GM11168 (cell line): ENCODE measurements at regions not wholly inside any gene's neighbourhood (a gene's known extent, or its start where the extent isn't known, plus 50 kb on each side); places are given as distances from the start of the nearest gene placed in this dataset.

Experiments used
- in situ Hi-C: fragments of 300-500 bp; cut with MboI; formaldehyde crosslinking; loops from one replicate; pipeline ENCODE4 v1.12.0; 2022; ENCODE audit warnings: low sequenced_read_pairs; ENCODE audit not compliant: unreplicated experiment

DNA sequence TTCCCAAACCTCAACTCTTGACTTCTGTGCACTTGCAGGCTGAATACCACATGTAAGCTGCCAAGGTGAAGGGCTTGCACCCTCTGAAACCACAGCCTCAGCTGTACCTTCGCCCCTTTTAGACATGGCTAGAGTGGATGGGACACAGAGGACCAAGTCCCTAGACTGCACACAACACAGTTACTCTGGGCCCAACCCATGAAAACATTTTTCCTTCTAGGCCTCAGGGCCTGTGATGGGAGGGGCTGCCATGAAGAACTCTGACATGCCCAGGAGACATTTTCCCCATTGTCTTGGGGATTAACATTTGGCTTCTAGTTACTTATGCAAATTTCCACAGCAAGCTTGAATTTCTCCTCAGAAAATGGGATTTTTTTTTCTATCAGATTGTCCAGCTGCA, 331.0 kb upstream of the RGMB start:
- in situ Hi-C loops, result no loop called here

DNA sequence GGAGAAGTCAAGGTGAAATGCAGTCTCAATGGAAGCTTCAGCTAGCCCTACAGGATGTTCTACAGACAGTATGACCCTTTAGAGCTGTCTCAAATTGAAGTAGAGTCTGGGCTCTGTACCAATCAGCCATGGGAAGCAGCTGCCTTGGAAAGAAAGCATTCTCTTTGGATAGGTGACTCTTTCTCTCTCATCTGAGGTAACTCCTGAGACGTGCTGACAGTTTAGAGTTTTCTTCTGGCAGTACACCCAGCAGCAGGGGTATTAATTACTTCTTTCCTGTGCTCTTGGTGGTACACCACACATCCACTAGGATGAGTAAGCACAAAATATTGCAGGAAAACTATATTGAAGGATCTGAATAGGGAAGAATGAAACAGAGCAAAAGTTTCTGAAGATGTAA, 329.6 kb upstream of the RGMB start:
- in situ Hi-C loops, result no loop called here

DNA sequence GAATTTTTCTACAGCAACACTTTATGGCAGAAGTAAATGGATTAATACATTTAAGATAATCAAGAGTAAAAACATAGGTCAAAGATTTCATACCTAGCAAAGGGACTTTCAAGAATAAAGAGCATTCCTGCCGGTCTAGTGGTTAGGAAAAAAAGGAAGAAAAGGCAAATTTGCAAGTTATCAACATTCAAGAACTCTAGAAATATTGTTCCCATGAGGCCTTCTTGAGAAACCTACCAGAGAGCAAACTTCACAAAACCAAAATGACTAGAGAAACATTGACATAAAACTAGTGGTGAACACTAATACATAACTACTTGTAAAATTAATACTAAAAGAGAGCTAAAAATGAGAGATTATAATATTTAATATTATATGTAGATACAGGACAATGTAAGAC, 320.2 kb upstream of the RGMB start:
- in situ Hi-C loops, result no loop called here

DNA sequence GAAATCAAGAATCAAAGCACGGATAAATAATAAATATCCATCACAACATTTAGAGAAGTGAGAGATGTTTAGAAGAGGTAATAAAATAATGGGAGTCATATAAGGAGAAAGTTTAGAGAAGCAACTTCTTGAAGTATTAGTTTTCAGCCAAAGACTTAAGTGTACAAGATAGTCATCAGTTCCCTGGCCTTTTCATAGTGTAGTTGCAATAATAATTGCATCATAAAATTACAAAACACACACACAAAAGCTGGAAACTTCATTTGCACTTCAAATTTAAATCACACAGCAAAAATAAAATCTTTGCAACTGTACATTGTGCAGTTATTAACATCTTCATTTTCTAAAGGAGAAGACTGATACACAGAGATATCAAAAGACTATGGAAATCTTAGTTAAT, 319.1 kb upstream of the RGMB start:
- in situ Hi-C loops, result no loop called here

DNA sequence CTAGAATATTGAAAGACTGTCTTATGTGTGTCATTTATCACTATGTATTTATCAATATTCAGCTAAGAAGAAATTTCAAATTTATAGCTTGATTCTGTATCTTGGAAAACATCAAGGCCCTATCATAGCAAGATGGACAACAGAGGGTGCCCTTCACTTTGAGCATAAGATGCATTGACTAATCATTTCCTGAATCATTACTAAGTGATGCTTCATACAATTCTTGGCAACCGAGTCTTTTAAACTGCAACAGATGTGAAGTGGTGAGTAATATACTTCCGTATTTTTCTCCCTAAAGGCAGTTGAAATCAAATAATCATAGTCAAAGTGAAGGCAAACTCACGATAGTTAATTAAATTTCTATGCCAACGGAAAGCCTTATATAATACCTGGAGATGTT, 318.6 kb upstream of the RGMB start:
- in situ Hi-C loops, result no loop called here

DNA sequence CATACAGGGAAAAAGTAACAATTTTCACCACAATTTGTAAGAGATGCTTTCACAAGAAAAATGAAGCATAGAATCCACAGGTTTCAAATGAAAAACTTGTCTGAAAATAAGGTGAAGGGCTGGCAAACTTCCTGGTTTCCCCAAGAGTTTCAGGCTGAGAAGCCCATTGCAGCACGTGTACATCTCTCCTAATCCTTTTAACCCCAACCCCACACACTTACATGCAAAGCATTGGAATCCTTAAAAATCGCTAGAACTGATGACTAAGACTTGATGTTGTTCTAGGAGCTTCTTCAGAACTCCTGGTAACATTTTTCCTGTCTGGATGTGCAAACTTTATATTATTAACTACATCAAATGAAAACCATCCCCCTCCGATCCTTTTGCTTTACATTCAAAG, 317.8 kb upstream of the RGMB start:
- in situ Hi-C loops, result no loop called here

DNA sequence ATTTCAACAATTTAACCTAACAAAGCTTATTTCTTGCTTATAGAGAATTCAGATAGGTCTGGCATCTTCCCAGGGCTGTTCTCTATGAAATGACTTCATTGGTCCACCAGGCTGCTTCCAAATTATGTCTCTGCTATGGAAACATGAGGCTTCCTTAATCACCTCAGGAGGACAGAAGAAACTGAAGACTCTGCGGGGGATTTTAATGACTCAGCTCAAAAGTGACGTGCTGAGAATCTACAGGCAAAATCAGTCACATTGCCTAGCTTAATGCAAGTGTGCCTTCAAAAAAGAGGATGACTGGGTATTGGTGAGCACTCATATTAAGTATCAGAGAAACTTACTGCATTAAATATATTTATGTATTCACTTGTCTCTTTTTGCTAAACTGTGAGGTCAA, 315.5 kb upstream of the RGMB start:
- in situ Hi-C loops, result no loop called here

DNA sequence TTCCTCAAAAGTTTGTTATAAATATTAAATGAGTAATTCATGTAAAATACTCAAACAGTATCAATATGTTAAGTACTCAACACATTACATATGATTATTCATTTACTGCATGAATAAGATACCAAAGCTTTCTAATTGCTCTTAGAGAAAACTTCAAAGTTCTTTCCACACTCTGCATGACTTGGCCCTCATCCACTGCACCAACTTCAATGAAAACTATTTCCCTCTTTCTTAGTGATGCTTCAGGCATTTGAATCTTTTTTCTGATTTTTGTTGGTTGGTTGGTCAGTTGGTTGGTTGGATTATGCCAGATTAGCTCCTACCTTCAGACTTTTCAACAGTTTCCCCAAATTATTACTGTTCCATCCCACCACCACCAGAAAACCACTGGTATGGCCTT, 314.7 kb upstream of the RGMB start:
- in situ Hi-C loops, result no loop called here

DNA sequence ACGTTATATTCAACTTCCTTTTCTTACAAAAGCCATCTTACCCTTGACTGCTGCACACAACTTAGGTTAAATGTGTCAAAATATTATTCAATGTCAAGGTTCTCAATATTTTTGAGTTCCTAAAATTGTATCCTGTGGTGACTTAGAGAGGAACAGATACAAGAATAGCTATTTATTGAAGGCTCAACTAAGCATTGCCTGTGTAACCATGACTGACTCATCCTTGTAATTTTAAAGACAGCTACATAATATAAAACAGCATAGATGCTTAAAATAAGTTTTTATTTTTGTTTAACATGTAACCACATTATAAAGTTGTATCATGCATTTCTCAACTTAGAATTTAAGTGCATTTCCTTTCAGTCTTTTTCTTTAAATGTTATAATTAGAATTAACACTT, 312.9 kb upstream of the RGMB start:
- in situ Hi-C loops, result no loop called here

DNA sequence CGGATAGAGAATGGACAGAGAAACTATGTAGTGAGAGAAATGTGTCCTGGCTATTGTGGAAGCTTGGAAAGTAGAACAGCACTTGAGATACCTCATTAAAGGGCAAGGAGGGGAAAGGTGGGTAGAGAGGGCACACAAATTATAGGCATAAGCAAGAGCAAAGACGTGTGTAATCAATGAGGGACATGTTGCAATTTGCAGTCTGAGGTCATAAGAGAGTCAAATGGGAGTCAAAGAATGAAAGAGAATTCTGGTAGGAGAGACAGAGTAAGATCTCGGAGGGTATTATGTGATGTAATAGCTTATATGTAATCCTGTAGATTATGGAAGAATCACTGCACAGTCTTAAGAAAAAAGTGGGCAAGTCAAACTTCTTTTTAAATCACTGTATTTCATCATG, 312.0 kb upstream of the RGMB start:
- in situ Hi-C loops, result no loop called here

DNA sequence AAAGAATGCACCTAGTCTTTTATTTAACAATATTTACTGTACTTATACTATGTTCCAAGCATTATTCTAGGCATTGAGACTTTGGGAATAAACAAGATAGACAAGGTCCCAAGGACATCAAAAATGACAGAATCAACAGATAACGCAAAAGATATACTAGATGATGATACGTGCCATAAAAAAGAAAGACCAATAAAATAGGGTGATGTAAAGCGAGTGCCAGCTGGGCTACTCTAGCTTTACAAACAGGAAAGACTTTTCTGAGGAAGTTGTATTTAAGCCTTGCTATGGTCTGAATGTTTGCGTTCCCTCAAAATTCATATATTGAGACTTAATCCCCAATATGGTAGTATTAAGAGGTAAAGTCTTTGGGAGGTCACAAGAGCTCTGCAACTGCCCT, 310.2 kb upstream of the RGMB start:
- in situ Hi-C loops, result no loop called here

DNA sequence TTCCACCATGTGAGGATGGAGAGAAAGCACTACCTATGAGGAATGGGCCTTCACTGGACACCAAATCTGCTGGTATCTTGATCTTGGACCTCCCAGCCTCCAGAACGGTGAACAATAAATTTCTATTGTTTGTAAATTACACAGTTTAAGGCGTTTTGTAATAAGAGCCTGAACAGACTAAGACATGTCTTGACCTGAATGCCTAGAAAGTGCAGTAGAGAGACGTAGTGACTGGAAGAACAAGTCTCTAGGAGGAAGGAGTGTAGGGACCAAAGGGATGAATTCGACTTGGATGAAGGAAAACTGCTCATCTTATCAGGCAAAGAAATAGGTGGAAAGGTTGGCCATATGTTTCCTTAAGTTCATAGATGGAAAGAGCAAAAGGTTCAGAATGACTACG, 309.8 kb upstream of the RGMB start:
- in situ Hi-C loops, result no loop called here

DNA sequence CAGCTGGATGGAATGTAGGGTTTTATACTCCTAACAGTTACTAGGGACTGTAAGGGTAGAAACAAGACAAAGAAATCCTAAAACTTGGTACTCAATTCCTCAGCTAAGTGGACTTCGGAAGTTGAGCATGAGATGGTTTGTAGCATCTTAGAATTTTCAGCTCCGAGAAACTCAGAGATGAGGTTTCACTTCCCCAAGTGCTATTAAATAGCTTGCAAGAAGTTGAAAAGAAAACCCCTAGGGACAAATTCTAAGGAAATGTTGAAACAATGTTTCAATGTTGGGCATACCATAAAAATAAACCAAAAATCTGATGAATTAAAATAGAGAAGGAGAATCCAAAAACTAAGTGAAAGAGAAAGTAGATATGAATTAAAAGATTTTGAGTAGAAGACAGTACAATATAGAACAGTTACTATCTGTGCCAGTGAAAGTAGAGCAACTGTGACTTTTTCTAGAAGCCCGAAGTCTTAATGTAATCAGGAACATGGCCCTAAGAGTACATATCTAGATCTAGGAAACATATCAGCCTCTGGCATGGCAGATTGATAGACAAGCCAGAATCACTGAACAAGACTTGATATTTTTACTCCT, 308.6 kb upstream of the RGMB start:
- in situ Hi-C loops, result no loop called here

DNA sequence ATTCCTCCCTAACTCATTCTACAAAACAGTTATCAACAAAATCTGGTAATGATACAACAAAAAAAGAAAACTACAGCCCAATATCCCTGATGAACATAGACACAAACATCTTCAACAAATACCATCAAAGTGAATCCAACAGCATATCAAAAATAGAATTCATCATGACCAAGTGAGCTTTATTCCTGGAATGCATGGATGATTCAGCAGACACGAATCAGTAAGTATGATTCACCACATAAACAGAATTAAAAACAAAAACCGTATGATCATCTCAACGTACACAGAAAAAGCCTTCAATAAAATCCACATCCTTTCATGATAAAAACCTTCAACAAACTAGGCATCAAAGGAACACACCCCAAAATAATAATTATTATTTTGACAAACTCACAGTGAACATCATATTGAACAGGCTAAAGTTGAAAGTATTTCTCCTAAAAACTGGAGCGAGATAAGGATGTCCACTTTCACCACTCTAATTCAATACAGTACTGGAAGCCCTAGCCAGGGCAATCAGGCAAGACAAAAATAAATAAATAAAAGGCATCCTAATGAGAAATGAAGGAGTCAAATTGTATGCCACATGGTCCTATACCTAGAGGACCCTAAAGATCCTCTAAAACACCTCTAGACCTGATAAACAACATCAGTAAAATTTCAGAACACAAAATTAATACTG, 305.1 kb upstream of the RGMB start:
- in situ Hi-C loops, result no loop called here

DNA sequence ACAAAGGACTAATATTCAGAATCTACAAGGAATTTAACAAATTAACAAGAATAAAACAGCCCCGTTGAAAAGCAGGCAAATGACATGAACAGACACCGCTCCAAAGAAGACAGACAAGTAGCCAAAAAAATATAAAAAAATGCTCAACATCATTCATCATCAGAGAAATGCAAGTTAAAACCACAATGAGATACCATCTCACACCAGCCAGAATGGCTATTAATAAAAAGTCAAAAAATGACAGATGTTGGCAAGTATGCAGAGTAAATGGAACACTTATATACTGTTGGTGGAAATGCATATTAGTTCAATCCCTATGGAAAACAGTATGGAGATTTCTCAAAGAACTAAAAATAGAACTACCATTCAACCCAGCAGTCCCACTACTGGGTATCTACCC, 302.7 kb upstream of the RGMB start:
- in situ Hi-C loops, result no loop called here

DNA sequence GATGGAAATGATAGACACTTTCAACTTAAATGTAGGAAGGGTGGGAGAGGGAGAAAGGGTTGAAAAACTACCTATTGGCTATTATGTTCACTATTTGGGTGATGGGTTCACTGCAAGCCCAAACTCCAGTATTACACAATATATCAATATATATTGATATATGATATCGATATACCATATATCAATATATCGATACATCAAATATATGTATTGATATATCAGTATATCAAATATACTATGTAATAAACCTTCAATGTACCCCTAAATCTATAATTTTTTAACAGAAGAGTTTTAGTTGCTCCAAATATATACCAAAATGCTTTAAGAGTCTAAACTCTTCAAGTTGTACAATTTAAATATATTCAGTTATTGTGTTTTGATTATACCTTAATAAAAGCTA, 302.0 kb upstream of the RGMB start:
- in situ Hi-C loops, result no loop called here

DNA sequence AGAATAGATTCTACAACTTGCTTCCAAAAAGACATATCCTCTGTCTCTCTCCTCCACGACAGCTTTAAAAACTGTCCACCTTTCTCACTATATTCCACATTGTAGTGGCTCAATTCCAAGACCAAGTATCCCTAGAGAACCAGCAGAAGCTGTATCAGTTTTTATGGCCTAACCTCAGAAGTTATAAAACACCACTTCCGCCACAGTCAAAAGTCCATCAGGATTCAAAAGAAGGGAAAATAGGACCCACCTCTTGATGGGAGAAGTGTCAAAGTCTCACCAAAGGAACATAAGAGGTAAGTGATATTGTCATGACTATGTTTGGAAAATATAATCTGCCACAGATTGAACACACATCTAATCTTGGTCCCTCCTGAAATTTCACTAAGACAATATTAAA, 299.2 kb upstream of the RGMB start:
- in situ Hi-C loops, result no loop called here

DNA sequence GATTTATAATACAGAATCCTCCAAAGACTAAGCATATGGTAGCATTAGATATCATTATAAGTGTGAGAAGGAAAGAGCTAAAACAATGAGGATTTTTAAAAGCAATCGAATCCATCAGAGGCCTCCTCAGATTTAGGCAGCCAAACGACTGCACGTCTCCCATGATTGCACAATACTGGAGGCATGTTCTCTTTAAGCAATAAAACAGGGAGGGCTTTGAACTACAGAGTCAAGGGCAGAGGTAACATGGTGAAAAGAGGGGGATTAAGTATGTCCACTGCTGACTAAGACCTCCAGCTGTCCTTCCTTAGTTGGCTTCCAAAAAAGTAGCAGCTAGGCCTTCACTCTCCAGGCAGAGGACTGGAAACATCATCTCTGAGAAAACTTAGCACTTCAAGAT, 298.7 kb upstream of the RGMB start:
- in situ Hi-C loops, result no loop called here

DNA sequence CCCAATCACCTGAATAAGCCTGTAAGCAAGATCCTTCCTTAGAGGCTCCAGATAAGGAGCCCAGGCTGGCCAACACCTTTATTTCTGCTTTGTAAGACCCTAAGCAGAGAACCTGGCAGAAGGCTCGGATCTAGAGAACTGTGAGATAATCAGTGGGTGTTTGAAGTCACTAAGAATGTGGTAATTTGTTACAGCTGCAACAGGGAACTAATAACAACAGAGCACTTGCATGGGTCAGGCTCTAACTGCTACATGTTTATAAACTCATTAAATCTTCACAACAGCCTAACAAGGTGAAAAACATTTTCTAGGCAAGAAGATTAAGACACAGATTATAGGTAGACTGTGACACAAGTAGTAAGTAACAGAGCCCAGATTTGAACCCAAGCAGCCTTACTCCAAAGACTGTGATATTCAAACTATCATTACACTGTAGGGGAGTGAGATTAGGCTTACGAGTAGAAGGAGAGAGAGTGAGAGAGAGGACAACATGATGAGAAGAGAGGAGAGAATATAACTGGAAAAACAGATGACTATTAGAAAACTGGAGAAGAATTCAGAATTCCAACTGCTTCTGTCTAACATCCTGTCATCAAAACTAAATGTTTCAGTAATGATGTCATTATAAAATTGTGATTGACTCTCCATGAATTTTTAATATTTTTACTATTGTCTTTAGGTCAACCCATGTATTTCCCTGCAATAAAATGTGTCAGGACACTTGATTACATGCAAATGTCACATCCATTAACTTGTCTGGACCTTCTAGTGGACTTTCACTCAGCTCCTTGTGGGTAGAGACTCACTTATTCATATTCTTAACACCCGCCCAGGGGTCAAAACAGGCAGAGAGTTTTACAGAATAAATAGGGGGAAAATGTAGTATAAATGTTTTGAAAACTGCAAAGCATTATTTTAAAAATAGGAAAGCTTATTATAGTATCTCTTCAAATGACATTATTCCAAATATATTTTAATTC, 290.9 kb upstream of the RGMB start:
- in situ Hi-C loops, result no loop called here

DNA sequence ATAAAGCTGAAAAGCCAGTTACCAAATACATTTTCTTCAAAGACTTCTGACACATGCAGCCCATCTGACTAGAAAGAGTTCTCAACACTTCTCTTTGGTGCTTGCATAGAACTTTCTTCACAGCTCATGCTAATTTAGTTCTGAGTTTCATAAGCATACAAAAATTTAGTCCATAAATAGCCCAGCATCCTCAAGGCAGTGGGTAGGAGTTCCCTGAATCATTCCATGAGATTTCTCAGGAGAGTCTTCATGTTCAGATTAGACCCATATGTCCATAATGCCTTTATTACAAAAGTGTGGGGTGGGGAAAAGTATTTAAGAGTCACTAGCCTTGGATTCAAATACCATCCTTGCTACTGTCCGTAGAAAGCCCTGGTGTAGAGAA, 290.2 kb upstream of the RGMB start:
- in situ Hi-C loops, result no loop called here

DNA sequence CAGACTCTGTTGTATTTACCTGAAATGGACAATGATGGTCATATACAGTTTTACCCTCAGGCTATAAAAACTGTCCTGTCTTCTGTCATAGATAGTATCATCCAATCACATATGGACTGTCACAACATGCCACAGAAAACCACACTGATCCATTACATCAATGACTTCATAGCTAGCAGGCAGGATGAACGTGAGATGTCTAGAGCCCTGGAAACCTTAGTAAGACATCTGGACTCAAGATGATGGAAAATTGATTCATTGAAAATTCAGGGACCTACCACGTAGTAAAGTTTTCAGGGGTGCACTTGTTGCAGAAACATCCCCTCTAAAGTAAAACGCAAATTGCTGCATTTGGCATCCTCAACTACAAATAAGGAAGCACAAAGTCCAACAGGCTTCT, 284.4 kb upstream of the RGMB start:
- in situ Hi-C loops, result no loop called here
